ENCODE measurements at regions not wholly inside any gene's neighbourhood (a gene's known extent, or its start where the extent isn't known, plus 50 kb on each side); places are given as distances from the start of the nearest gene placed in this dataset.
"Not testable (repeated sequence)": the region's sequence is repeated elsewhere in the genome, so short reads cannot be mapped to it uniquely, and the experiment has no call there.

DNA sequence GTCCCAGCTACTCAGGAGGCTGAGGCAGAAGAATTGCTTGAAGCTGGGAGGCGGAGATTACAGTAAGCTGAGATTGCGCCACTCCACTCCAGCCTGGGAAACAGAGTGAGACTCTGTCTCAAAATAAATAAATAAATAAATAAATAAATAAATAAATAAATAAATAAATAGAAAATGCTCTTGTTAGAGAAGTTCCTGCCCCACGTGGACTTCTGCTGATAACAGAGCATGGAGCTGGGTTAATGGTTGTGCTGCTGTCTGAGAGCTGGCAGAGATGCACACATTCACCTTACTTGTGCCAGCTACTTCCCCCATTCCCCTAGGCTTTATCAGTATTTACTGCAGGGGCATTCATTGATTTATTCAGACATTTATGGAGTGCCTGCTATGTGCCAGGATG lies 155.2 kb upstream of the KCNG1 start:
- H3K9me3 Mint-ChIP-seq, result no peaks in the 10 kb centered on the region
- no peak for DNase-seq
- H3K27ac Mint-ChIP-seq, result no peak overlapping the region
- H3K4me1 Mint-ChIP-seq, result no peaks in the 10 kb centered on the region
- no peak for ATAC-seq
- H3K4me3 Mint-ChIP-seq, result no peak overlapping the region
- H3K27me3 Mint-ChIP-seq, result peaks cover 54% of the 10 kb centered on the region

DNA sequence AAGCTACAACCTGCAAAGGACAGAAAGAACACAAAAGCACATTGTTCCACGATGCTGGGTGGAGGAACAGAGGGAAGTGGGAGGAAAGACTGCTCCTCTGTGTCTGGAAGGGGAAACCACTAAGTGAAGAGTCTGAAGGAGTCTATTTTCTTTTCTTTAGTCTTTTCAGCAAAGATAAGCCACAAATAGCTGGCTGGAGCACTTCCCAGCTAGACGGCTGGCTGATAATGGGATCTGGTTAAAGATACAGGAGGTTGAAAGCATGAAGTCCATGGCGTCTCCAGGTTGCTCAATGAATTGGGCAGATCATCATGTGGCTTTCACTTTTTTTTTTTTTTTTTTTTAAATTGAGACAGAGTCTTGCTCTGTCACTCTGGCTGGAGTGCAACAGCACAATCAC lies 154.0 kb upstream of the KCNG1 start:
- no peaks in the 10 kb centered on the region for H3K9me3 Mint-ChIP-seq
- peaks cover 60% of the 10 kb centered on the region for H3K27me3 Mint-ChIP-seq
- no peak for DNase-seq
- no peak for ATAC-seq
- H3K4me3 Mint-ChIP-seq, result no peak overlapping the region
- H3K4me1 Mint-ChIP-seq, result no peaks in the 10 kb centered on the region
- peak overlapping the region in 1 of 2 donors; percentile 28 for H3K27ac Mint-ChIP-seq

DNA sequence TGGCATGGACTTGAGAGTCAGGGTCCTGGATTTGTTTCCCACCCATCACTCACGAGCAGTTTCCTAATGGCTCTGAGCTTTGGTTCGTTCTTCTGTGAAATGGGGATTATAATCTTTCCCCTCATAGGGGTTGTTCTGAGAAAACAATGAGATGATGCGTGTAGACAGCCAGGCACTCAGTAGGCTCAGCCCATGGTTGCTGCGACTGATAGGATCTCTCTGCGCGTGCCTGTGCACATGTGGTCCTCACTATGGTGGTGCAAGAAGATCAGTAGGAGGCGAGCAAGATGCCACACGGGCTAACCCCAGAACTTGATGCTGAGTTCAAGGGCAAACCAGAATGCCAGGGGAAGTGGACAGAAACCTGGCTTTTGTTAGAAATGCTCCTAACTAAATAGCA lies 153.5 kb upstream of the KCNG1 start:
- no peaks in the 10 kb centered on the region for H3K4me1 Mint-ChIP-seq
- peaks cover 61% of the 10 kb centered on the region for H3K27me3 Mint-ChIP-seq
- no peak for DNase-seq
- no peak overlapping the region for H3K4me3 Mint-ChIP-seq
- ATAC-seq, result no peak
- peak overlapping the region in 1 of 2 donors; percentile 28 for H3K27ac Mint-ChIP-seq
- H3K9me3 Mint-ChIP-seq, result no peaks in the 10 kb centered on the region

DNA sequence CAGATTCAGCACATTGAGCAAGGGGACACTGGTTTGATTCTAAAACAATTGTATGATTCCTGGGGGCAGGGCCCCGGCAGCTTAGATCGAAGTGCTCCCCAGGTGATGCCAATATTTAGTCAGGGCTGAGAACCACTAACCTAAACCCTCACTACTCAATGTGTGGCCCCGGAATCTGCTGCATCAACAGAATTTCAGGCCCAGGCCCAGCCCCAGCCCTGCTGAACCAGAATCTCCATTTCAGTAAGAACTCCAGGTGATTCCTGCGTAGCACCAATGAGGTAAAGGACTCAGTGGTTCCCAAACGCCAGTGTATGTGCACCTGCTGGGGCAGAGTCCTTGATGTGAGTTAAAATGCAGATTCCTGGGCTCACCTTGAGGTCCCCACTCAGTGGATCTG lies 152.8 kb upstream of the KCNG1 start:
- ATAC-seq (no peak), DNase-seq (no peak)
- Mint-ChIP-seq H3K9me3 (no peaks in the 10 kb centered on the region), H3K4me1 (no peaks in the 10 kb centered on the region), H3K27me3 (peaks cover 57% of the 10 kb centered on the region), H3K27ac (no peak overlapping the region), H3K4me3 (no peak overlapping the region)

DNA sequence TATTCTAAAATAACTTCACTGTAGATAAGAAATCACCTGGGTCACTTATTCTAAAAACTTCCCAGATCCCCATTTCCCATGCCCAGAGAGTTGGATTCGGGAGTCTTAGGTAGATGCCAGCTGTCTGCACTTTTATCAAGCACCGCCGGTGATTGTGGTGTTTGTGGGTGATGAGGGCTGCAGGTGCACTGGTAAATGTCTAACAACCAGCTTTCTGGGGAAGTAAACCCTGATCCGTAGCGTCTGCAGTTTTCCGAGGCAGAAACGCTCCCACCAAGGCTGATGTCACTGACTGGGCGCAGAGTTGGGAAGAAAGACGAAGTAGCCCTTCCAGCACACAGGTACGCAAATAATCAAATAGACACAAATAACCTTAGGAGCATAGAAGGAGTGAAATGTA lies 152.2 kb upstream of the KCNG1 start:
- peaks cover 57% of the 10 kb centered on the region for H3K27me3 Mint-ChIP-seq

DNA sequence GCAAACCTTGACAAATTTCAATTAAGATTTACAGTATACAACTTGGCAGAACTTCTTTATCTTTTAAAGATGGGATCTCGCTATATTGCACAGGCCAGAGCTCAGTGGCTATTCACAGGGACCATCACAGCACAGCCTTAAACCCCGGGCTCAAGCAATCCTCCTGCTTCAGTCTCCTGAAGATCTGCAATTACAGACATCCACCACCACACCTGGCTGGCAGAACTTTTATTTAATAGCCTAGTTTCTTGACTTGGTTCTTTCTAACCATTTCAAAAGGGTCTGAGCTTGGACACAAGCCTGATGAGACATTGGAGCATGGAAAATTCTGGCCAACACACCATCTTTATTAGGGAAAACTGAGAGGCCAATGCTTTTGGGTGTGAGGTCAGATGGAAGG lies 151.6 kb upstream of the KCNG1 start:
- Mint-ChIP-seq H3K9me3 (no peaks in the 10 kb centered on the region), H3K4me3 (no peak overlapping the region), H3K27ac (no peak overlapping the region), H3K4me1 (no peaks in the 10 kb centered on the region), H3K27me3 (peaks cover 57% of the 10 kb centered on the region)
- no peak for ATAC-seq
- no peak for DNase-seq

More for the DNA sequence above, 152.2 kb upstream of the KCNG1 start:
- no peak for ATAC-seq
- H3K27ac Mint-ChIP-seq, result no peak overlapping the region
- DNase-seq, result no peak
- no peaks in the 10 kb centered on the region for H3K4me1 Mint-ChIP-seq
- H3K9me3 Mint-ChIP-seq, result no peaks in the 10 kb centered on the region
- no peak overlapping the region for H3K4me3 Mint-ChIP-seq

DNA sequence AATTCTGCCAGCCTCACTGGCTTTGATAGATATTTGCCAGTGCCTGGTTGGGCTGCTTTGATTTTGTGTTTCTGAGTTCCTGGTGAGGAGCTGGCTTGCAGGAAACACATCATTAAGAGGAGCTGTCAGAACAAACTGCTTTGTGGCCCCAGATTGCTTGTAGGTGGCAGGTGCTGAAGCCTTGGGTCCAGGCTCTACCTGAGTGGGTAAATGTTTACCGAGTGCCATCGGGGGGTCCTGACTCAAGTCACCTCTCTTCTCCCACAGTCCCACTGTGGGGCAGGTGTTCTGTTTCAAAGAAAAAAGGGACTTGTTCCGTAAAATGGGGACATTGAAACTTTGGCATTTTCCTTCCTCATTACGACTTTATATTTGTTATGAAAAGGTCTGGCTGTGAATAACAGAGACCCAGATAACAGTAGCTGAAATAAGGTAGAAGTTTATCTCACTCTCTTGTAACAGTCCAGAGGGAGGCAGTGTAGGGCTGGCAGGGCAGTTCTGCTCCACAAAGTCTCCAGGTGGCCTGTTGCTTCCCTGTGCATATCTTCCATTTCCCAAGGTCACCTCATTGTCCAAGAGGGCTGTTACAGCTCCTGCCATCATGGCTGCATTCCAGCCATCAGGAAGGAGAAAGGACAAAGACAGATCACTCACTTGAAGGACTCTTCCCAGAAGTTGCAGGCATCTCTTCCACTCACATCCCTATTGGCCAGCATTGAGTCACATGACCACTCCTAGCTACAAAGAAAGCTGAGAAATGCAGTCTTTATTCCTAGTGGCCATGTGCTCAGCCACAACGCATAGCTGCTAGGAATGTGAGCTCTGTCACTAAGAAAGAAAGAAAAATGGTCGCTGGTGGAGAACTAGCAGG lies 149.9 kb upstream of the KCNG1 start:
- H3K27me3 Mint-ChIP-seq, result peaks cover 53% of the 10 kb centered on the region
- H3K9me3 Mint-ChIP-seq, result no peaks in the 10 kb centered on the region
- H3K27ac Mint-ChIP-seq, result no peak overlapping the region
- ATAC-seq (no peak), DNase-seq (no peak)
- H3K4me3 Mint-ChIP-seq, result no peak overlapping the region
- peaks cover 6% of the 10 kb centered on the region for H3K4me1 Mint-ChIP-seq

DNA sequence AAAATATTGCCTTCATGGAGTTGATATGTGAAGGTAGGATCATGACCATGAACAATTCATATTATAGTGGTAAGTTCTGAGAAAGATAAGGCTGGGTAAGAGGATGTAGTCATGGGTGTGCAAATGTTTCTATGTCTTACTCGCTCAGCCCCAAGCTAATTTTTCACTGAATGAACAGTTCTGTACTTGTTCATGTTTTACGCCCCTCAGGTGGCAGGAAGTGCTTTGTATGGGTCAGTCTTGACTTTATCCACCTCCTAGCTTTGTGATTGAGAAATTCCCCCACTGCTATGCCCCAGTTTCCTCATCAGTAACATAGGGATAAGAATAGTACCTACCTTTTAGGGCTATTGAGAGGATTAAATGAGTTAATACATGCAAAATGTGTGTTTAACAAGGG lies 148.2 kb upstream of the KCNG1 start:
- H3K4me3 Mint-ChIP-seq, result no peak overlapping the region
- H3K27ac Mint-ChIP-seq, result no peak overlapping the region
- peaks cover 6% of the 10 kb centered on the region for H3K4me1 Mint-ChIP-seq

DNA sequence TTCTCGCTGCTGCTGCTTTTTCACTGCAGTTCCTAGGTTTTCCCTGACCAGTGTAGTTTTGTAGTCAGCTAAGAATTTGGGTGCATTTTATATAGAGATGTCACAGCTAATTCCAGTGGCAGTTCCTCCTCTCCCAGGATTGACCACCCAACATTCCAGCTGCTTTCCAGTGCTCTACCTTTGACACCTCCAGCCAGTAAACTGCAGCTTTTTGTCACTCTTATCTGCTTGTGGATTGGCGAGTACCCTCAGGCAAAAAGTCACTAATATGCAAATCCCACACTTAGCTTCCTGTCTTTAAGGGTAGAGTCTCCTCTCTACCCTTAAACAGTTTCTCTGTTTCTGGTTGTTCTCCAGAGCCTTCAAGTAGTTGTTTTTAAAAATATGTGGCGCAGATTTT lies 146.9 kb upstream of the KCNG1 start:
- Mint-ChIP-seq H3K4me1 (peaks cover 6% of the 10 kb centered on the region), H3K27me3 (peaks cover 45% of the 10 kb centered on the region), H3K27ac (no peak overlapping the region), H3K9me3 (no peaks in the 10 kb centered on the region), H3K4me3 (no peak overlapping the region)
- ATAC-seq (no peak), DNase-seq (no peak)

More for the DNA sequence above, 148.2 kb upstream of the KCNG1 start:
- DNase-seq, result no peak
- Mint-ChIP-seq H3K9me3 (no peaks in the 10 kb centered on the region), H3K27me3 (peaks cover 52% of the 10 kb centered on the region)
- no peak for ATAC-seq

DNA sequence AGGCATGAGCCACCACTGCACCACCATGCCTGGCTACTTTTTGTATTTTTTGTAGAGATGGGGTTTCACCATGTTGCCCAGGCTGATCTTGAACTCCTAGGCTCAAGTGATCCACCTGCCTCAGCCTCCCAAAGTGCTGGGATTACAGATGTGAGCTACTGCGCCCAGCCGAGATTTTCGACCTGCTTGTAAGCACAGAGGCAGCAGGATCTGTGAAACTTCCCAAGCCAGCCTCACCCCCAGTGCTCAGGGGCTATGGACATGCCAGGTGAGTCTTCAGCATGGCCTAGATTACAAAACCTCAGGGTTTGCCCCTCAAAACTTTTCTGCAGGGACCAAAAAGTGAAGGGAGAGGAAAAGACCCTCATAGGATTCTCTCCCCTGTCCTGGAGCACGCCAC lies 145.0 kb upstream of the KCNG1 start:
- peaks cover 45% of the 10 kb centered on the region for H3K27me3 Mint-ChIP-seq
- not testable (repeated sequence) for H3K27ac Mint-ChIP-seq, H3K4me1 Mint-ChIP-seq, H3K9me3 Mint-ChIP-seq, DNase-seq, H3K4me3 Mint-ChIP-seq, ATAC-seq

DNA sequence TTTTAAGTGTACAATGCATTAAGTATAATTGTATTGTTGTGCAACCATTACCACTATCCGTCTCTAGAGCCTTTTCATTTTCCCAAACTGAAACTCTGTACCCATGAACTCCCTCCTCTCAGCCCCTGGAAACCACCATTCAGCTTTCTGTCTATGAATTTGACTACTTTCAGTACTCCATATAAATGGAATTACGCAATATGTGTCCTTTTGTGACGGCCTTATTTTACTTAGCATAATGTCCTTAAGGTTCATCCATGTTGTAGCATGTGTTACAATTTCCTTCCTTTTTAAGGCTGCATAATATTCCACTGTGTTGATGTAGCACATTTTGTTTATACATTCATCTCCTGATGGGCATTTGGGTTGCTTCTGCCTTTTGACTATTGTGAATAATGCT lies 143.6 kb upstream of the KCNG1 start:
- no peak overlapping the region for H3K4me3 Mint-ChIP-seq
- H3K9me3 Mint-ChIP-seq, result no peaks in the 10 kb centered on the region
- peaks cover 6% of the 10 kb centered on the region for H3K4me1 Mint-ChIP-seq
- DNase-seq, result no peak
- no peak overlapping the region for H3K27ac Mint-ChIP-seq
- ATAC-seq, result no peak
- H3K27me3 Mint-ChIP-seq, result peaks cover 48% of the 10 kb centered on the region

DNA sequence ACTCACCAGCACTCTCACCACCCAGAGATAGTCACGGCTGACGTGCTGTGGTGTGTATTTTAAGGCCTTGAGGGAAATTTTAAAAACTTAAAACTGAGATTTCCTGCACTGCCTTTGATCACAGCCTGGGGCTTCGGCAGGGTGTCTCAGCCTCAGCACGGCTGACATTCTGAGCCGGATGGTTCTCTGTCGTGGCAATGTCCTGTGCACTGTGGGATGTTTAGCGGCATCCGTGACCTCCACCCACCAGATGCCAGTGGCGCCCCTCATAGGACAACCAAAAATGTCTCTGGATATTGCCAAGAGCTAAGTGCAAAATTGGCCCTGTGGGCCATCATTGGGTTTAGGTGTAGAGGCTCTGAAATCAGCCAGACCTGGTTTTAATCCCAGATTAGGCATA lies 142.2 kb upstream of the KCNG1 start:
- Mint-ChIP-seq H3K27ac (no peak overlapping the region), H3K27me3 (peaks cover 49% of the 10 kb centered on the region), H3K4me3 (no peak overlapping the region), H3K4me1 (peaks cover 6% of the 10 kb centered on the region), H3K9me3 (no peaks in the 10 kb centered on the region)
- ATAC-seq (no peak), DNase-seq (no peak)

DNA sequence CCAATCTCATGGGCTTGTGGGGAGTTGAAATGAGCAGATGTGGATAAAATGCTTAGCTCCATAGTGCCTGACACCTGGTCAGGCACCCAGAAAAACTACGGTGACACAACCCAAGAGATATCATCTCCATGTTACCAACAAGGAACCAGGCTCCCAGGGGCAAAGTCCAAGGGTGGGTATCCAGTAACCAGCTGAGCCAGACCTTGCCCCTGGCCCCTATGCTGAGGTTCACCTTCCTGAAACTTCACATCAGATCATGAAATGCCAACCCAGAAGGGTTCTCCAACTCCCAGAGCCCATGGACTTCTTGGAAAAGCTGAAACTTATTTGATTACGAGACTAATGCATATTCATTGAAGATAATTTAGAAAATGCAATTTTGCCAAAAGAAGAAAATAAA lies 141.8 kb upstream of the KCNG1 start:
- H3K9me3 Mint-ChIP-seq, result no peaks in the 10 kb centered on the region
- no peak for ATAC-seq
- peaks cover 45% of the 10 kb centered on the region for H3K27me3 Mint-ChIP-seq
- H3K27ac Mint-ChIP-seq, result no peak overlapping the region
- DNase-seq, result no peak
- H3K4me1 Mint-ChIP-seq, result peaks cover 6% of the 10 kb centered on the region
- no peak overlapping the region for H3K4me3 Mint-ChIP-seq

DNA sequence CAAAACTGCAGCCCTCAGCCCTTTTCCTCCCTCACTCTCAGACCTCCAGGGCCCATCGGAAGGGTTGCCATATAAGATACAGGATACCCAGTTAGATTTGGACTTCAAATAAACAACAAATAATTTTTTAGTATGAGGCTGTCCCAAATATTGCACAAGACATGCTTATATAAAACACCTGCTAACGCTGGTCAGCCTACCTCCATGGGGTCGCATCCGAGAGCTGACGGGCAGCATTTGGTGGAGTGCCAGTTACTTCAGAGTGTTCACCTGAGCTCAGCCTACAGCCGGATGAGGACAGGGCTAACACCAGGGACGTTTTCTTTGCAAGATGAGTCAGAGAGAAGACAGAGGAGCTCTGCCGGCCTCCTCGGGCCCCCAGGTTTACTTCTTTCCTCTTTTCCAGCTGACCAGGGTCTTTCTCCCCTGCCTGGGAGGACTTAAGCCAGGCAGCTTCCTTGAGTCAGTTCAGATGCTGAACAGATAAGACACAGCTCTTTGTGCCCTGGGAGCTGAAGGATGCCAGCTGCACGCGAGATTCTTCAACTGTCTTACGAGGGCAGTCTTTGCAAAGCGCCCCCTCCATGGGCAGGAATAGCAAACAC lies 141.2 kb upstream of the KCNG1 start:
- H3K27me3 Mint-ChIP-seq, result peaks cover 44% of the 10 kb centered on the region
- no peak overlapping the region for H3K4me3 Mint-ChIP-seq
- DNase-seq, result no peak
- H3K4me1 Mint-ChIP-seq, result peaks cover 6% of the 10 kb centered on the region
- ATAC-seq, result no peak
- H3K9me3 Mint-ChIP-seq, result no peaks in the 10 kb centered on the region
- no peak overlapping the region for H3K27ac Mint-ChIP-seq

DNA sequence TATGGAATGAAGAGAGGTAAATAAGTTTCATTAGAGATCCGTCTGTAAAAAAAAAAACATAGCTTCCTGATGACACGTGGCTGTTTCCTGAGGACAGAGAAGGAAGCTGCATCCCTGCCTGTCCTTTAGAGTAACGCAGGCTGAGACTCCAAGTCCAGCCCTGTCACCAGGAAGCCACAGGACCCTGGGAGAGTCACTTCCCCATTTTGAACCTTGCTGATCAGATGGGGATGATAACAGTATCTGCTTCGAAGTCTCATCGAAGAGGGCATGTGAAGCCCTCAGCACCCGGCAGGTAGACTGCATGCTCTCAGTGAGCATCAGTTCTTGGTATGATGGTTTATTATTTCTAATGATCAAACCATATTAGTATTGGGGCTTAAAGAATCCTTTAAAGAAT lies 139.1 kb upstream of the KCNG1 start:
- no peaks in the 10 kb centered on the region for H3K4me1 Mint-ChIP-seq
- ATAC-seq (no peak), DNase-seq (no peak)
- H3K27me3 Mint-ChIP-seq, result peaks cover 51% of the 10 kb centered on the region
- H3K4me3 Mint-ChIP-seq, result no peak overlapping the region
- no peak overlapping the region for H3K27ac Mint-ChIP-seq
- no peaks in the 10 kb centered on the region for H3K9me3 Mint-ChIP-seq

DNA sequence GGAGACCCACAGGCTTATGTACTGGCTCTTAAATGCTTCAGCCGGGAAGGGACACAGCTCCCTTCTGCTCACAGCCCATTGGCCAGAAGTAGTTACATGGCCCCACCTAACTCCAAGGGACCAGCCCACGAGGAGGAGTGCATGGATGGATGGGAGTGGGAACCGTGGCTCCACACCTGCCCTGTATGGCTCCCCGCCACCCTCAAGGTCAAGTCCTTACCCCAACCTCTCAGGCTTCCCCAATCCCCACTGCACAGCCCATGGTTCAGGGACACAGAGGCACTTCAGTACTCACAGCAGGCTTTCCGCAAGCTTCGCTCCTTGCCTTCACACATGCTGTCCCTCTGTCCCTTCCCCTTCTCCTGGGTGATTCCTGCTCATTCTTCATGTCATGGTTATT lies 137.9 kb upstream of the KCNG1 start:
- Mint-ChIP-seq H3K27me3 (peaks cover 56% of the 10 kb centered on the region), H3K9me3 (no peaks in the 10 kb centered on the region), H3K27ac (no peak overlapping the region), H3K4me1 (no peaks in the 10 kb centered on the region), H3K4me3 (no peak overlapping the region)
- ATAC-seq (no peak), DNase-seq (no peak)
